OCI-LY1 (cell line): ENCODE measurements at regions not wholly inside any gene's neighbourhood (a gene's known extent, or its start where the extent isn't known, plus 50 kb on each side); places are given as distances from the start of the nearest gene placed in this dataset.

ENCODE experiments used
- H2AFZ ChIP-seq: fragments of 200-600 bp; sonication (generic), shearing (Covaris generic); 2 replicates; pipeline ENCODE4 v1.6.0; 2014; ENCODE audit warnings: antibody characterized with exemption, mild to moderate bottlenecking, low read length
- H3F3A ChIP-seq: fragments of 200-600 bp; sonication (generic), shearing (Covaris generic); 2 replicates; pipeline ENCODE4 v1.6.0; 2014; ENCODE audit warnings: mild to moderate bottlenecking, antibody characterized with exemption, low read length, moderate library complexity; ENCODE audit not compliant: insufficient read depth
- H3K27ac ChIP-seq: fragments of 200-600 bp; sonication (generic); 2 replicates; pipeline ENCODE4 v1.5.1; 2014; ENCODE audit warnings: low read length, mixed run types, mild to moderate bottlenecking, low read depth; ENCODE audit not compliant: poor library complexity, severe bottlenecking
- H3K27me3 ChIP-seq: fragments of 200-600 bp; sonication (generic); 2 replicates; pipeline ENCODE4 v1.6.0; 2014; ENCODE audit warnings: antibody characterized with exemption, mild to moderate bottlenecking, low read length, moderate library complexity; ENCODE audit not compliant: insufficient read depth
- H3K36me3 ChIP-seq: fragments of 200-600 bp; sonication (generic); 2 replicates; pipeline ENCODE4 v1.6.1; 2014; ENCODE audit warnings: mild to moderate bottlenecking, antibody characterized with exemption, low read length, moderate library complexity, mixed read lengths; ENCODE audit not compliant: insufficient read depth
- H3K4me1 ChIP-seq: fragments of 200-600 bp; sonication (generic); 2 replicates; pipeline ENCODE4 v1.5.1; 2014; ENCODE audit warnings: mild to moderate bottlenecking, low read length, moderate library complexity; ENCODE audit not compliant: insufficient read depth, severe bottlenecking
- H3K4me2 ChIP-seq: fragments of 200-600 bp; sonication (generic), shearing (Covaris generic); 2 replicates; pipeline ENCODE4 v1.6.1; 2014; ENCODE audit warnings: low read length
- H3K4me3 ChIP-seq: fragments of 200-600 bp; sonication (generic); 2 replicates; pipeline ENCODE4 v1.5.1; 2014; ENCODE audit warnings: low read length, low read depth, mild to moderate bottlenecking, mixed read lengths; ENCODE audit not compliant: poor library complexity, severe bottlenecking
- H3K79me2 ChIP-seq: fragments of 200-600 bp; shearing (Covaris generic); 2 replicates; pipeline ENCODE4 v1.6.1; 2016; ENCODE audit warnings: mixed run types, low read length, mixed read lengths; ENCODE audit not compliant: insufficient read depth
- H3K9ac ChIP-seq: fragments of 200-600 bp; sonication (generic), shearing (Covaris generic); 2 replicates; pipeline ENCODE4 v1.6.1; 2014; ENCODE audit warnings: mild to moderate bottlenecking, low read length, mixed read lengths
- H3K9me2 ChIP-seq: fragments of 200-600 bp; sonication (generic), shearing (Covaris generic); 2 replicates; pipeline ENCODE4 v1.6.1; 2014; ENCODE audit warnings: low read depth, mild to moderate bottlenecking, low read length, mixed read lengths
- H3K9me3 ChIP-seq: fragments of 200-600 bp; shearing (Covaris generic); 2 replicates; pipeline ENCODE4 v1.6.1; 2014; ENCODE audit warnings: low read length, mixed read lengths
- H4K20me1 ChIP-seq: fragments of 200-600 bp; sonication (generic), shearing (Covaris generic); 2 replicates; pipeline ENCODE4 v1.6.0; 2016; ENCODE audit warnings: mild to moderate bottlenecking, low read length; ENCODE audit not compliant: insufficient read depth
- EZH2 ChIP-seq: fragments of 200-600 bp; sonication (generic), shearing (Covaris generic); IDR thresholded peaks from 2 replicates; pipeline ENCODE4 v1.8.0; 2017; ENCODE audit warnings: borderline replicate concordance, mixed run types, mild to moderate bottlenecking, antibody characterized with exemption, low read length, moderate library complexity, mixed read lengths
- TF ChIP-seq, protein P1 (sequence below): fragments of 200-600 bp; sonication (generic), shearing (Covaris generic); IDR thresholded peaks from 2 replicates; pipeline ENCODE4 v1.5.1; 2017; ENCODE audit warnings: mild to moderate bottlenecking, antibody characterized with exemption, low read length, moderate library complexity, mixed read lengths

DNA sequence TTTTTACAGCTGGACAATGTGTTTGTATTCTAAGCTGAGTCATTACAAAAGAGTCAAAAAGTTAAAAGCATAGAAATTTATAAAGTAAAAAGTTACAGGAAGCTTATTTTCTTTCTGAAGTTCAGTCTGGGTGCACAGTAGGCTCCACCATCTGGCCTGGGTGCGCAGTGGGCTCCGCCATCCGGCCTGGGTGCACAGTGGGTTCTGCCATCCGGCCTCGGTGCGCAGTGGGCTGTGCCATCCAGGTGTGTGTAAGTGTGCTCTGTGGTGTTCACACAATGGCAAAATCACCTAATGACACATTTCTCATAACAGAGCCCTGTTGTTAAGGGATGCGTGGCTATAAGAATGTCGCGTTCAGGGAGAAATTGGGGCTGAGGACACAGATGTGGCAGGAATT, 195.5 kb downstream of the ANKRD30B start:
- no peaks in the 10 kb centered on the region for H3K9me2 ChIP-seq
- no peaks in the 10 kb centered on the region for H3F3A ChIP-seq
- no peaks in the 10 kb centered on the region for H3K4me1 ChIP-seq
- H3K27me3 ChIP-seq: no peaks in the 10 kb centered on the region
- H3K79me2 ChIP-seq: no peaks in the 10 kb centered on the region
- TF ChIP-seq, protein P1, sequence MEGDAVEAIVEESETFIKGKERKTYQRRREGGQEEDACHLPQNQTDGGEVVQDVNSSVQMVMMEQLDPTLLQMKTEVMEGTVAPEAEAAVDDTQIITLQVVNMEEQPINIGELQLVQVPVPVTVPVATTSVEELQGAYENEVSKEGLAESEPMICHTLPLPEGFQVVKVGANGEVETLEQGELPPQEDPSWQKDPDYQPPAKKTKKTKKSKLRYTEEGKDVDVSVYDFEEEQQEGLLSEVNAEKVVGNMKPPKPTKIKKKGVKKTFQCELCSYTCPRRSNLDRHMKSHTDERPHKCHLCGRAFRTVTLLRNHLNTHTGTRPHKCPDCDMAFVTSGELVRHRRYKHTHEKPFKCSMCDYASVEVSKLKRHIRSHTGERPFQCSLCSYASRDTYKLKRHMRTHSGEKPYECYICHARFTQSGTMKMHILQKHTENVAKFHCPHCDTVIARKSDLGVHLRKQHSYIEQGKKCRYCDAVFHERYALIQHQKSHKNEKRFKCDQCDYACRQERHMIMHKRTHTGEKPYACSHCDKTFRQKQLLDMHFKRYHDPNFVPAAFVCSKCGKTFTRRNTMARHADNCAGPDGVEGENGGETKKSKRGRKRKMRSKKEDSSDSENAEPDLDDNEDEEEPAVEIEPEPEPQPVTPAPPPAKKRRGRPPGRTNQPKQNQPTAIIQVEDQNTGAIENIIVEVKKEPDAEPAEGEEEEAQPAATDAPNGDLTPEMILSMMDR: no peak
- TF ChIP-seq EZH2: no peak
- no peaks in the 10 kb centered on the region for H3K9me3 ChIP-seq
- H2AFZ ChIP-seq: no peak overlapping the region
- H3K4me3 ChIP-seq: no peak overlapping the region
- H3K27ac ChIP-seq: no peak overlapping the region
- no peak overlapping the region for H3K9ac ChIP-seq
- H3K4me2 ChIP-seq: no peak overlapping the region
- no peaks in the 10 kb centered on the region for H3K36me3 ChIP-seq
- H4K20me1 ChIP-seq: no peaks in the 10 kb centered on the region

DNA sequence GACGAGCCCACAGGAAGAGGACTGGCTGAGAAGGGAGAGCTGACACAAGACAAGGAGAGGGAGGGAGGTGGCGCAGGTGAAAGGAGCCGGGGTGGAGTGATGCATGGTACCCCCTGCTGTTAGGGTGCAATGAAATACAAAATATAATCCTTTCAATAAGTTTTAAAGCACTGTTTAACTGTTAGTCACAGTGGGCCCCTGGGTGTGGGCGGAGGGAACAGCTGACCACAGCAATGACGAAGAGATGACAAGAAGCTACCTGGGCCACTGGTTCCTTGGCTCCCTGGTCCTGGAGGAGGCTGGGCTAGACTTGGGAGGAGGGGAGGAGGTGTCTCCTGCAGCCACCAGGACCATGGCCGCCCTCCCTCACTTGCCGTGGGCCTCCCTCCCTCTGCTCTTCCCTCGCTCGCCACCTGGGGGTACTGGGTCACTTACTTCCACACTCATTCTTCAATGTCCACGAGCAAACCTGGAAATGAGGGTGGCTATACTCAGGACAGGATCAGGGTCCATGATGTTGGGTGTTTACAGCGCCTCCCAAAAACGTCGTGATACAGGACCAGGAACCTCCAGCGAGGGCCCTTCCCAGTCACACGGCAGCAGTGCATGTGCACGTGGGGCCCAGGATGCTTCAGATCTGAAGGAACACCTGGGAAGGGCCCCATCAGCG, 196.1 kb downstream of the ANKRD30B start:
- TF ChIP-seq EZH2: no peak
- TF ChIP-seq, protein P1: no peak
- H3K79me2 ChIP-seq: no peaks in the 10 kb centered on the region
- H3K36me3 ChIP-seq: no peaks in the 10 kb centered on the region
- H3K9me3 ChIP-seq: no peaks in the 10 kb centered on the region
- H2AFZ ChIP-seq: no peak overlapping the region
- no peaks in the 10 kb centered on the region for H3F3A ChIP-seq
- H3K4me1 ChIP-seq: no peaks in the 10 kb centered on the region
- no peak overlapping the region for H3K4me3 ChIP-seq
- no peak overlapping the region for H3K9ac ChIP-seq
- H3K27me3 ChIP-seq: no peaks in the 10 kb centered on the region
- H3K27ac ChIP-seq: no peak overlapping the region
- no peaks in the 10 kb centered on the region for H3K9me2 ChIP-seq
- no peaks in the 10 kb centered on the region for H4K20me1 ChIP-seq
- H3K4me2 ChIP-seq: no peak overlapping the region

- Histone ChIP-seq H3K9me3 (no peaks in the 10 kb centered on the region), H4K20me1 (no peaks in the 10 kb centered on the region), H3K4me2 (no peak overlapping the region), H3F3A (no peaks in the 10 kb centered on the region), H2AFZ (no peak overlapping the region), H3K4me1 (no peaks in the 10 kb centered on the region), H3K27me3 (no peaks in the 10 kb centered on the region), H3K9ac (no peak overlapping the region), H3K4me3 (no peak overlapping the region), H3K27ac (no peak overlapping the region), H3K36me3 (no peaks in the 10 kb centered on the region), H3K9me2 (no peaks in the 10 kb centered on the region), H3K79me2 (no peaks in the 10 kb centered on the region)
- TF ChIP-seq, protein P1: no peak
- no peak for TF ChIP-seq EZH2
Measured at GRCh38 chr18:14944838-14945237, 196.9 kb downstream of the ANKRD30B start.
